GM23338 (cell line): ENCODE measurements at regions not wholly inside any gene's neighbourhood (a gene's known extent, or its start where the extent isn't known, plus 50 kb on each side); places are given as distances from the start of the nearest gene placed in this dataset.

Experiments
- CREB1 ChIP-seq: fragments of 250-450 bp; sonication (Bioruptor Pico); IDR thresholded peaks from 2 replicates; pipeline ENCODE4 v1.5.0; 2020; ENCODE audit warnings: low read depth, mild to moderate bottlenecking, moderate library complexity
- CTCF ChIP-seq, 2 experiments: fragments of 200-600 bp in 1 of 2; sonication (generic) in 1 of 2; conservative IDR thresholded peaks; 2 replicates each; pipeline versions ENCODE4 v1.5.1 to v1.6.1; 2016 to 2017; ENCODE audit warnings: antibody characterized with exemption in 2 of 2, low read depth in 2 of 2, mild to moderate bottlenecking in 2 of 2, moderate library complexity in 1 of 2
- EZH2 ChIP-seq: fragments of 200-600 bp; sonication (generic); IDR thresholded peaks from one replicate; pipeline ENCODE4 v1.8.0; 2017; ENCODE audit warnings: antibody characterized with exemption, mild to moderate bottlenecking, low read depth; ENCODE audit not compliant: unreplicated experiment
- EZH2phosphoT487 ChIP-seq: fragments of 200-600 bp; sonication (generic); IDR thresholded peaks from one replicate; pipeline ENCODE4 v1.8.1; 2018; ENCODE audit warnings: antibody characterized with exemption; ENCODE audit not compliant: unreplicated experiment
- POLR2AphosphoS5 ChIP-seq: IDR thresholded peaks from 2 replicates; pipeline ENCODE4 v1.6.1; 2016; ENCODE audit warnings: antibody characterized with exemption, low read depth
- REST ChIP-seq: IDR thresholded peaks from one replicate; pipeline ENCODE4 v1.6.1; 2018; ENCODE audit warnings: antibody characterized with exemption; ENCODE audit not compliant: unreplicated experiment
- ZNF331 ChIP-seq: fragments of 250-450 bp; sonication (Bioruptor Pico); IDR thresholded peaks from 2 replicates; pipeline ENCODE4 v1.5.0; 2020; ENCODE audit warnings: low read depth, mild to moderate bottlenecking, moderate library complexity

DNA sequence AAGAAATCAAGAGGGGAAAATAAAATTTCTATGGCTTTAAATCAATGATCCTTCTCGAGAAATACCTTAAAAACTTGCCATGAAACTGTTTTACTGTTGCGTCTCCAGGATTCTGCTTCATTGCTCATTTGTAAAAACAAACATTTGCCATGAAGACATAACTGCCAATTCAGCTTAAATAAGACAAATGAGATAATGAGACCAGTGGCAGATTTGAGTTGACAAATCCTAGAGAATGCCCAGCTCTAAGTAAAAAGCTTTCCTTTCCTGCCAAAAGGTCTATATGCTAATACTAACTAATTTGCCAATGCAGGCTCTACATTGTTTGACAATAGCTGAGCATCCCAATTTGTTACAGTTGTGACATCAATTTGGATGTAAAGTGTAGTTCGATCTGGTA, 400.5 kb upstream of the PCDH9 start:
- TF ChIP-seq REST (no peak), CTCF (conservative IDR thresholded peaks at IDR 0.05; ENCODE audit: low read depth in 2 of 2) (no peak), EZH2phosphoT487 (no peak), EZH2 (no peak), POLR2AphosphoS5 (no peak), ZNF331 (no peak), CREB1 (CRISPR knock-in tag) (no peak)
